ENCODE measurements at regions not wholly inside any gene's neighbourhood (a gene's known extent, or its start where the extent isn't known, plus 50 kb on each side); places are given as distances from the start of the nearest gene placed in this dataset.

- Histone ChIP-seq H4K20me1 (no peaks in the 10 kb centered on the region), H3K9ac (no peak overlapping the region), H3K27ac (no peak overlapping the region), H3K4me1 (no peaks in the 10 kb centered on the region), H3K27me3 (no peaks in the 10 kb centered on the region), H3K9me3 (replicated peaks in 1 of 11) (no peaks in the 10 kb centered on the region), H3K4me2 (no peak overlapping the region), H3K36me3 (no peaks in the 10 kb centered on the region), H3K4me3 (no peak overlapping the region)
- no peak for TF ChIP-seq Cebpa-rat (IDR thresholded peaks at IDR 0.05)
Observed at GRCh38 chr6:104159045-104159618, 700.6 kb downstream of the HACE1 start.

DNA sequence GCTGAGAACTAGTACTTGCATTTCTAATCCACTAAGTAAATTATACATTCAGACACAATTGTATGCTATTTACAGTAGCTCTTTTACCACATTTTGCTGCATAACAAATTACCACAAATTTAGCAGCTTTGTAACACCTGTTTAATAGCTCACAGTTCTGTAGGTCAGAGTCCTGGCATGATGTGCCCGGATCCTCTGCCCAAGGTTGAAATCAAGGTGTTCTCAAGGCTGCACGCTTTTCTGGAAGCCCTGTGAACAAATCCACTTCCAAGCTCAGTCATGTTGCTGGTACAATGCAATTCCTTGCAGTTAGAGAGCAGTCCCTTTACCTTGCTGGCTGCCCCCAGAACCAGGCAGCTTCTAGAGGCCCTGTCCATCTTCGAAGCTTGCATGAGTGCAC is 716.0 kb downstream of the HACE1 start:
- Histone ChIP-seq H3K9ac (no peak overlapping the region), H4K20me1 (no peaks in the 10 kb centered on the region), H3K4me3 (no peak overlapping the region), H3K36me3 (no peaks in the 10 kb centered on the region), H3K27me3 (no peaks in the 10 kb centered on the region), H3K4me2 (no peak overlapping the region), H3K4me1 (no peaks in the 10 kb centered on the region), H3K27ac (no peak overlapping the region), H3K9me3 (replicated peaks in 1 of 11) (peaks cover 0 to 9% (median 0%) of the 10 kb centered on the region in 11 experiments; a peak in 2 of 22 replicates)
- TF ChIP-seq Cebpa-rat (IDR thresholded peaks at IDR 0.05) = no peak

- no peaks in the 10 kb centered on the region for H3K27me3 ChIP-seq
- H3K9ac ChIP-seq = no peak overlapping the region
- H4K20me1 ChIP-seq = no peaks in the 10 kb centered on the region
- H3K4me1 ChIP-seq = no peaks in the 10 kb centered on the region
- no peak overlapping the region for H3K4me3 ChIP-seq
- H3K36me3 ChIP-seq = no peaks in the 10 kb centered on the region
- peaks cover 0 to 9% (median 0%) of the 10 kb centered on the region in 11 experiments; a peak in 2 of 22 replicates for H3K9me3 ChIP-seq (replicated peaks in 1 of 11)
- H3K27ac ChIP-seq = no peak overlapping the region
- TF ChIP-seq Cebpa-rat (IDR thresholded peaks at IDR 0.05) = no peak
- no peak overlapping the region for H3K4me2 ChIP-seq
Observed at GRCh38 chr6:104134876-104135275, 724.8 kb downstream of the HACE1 start.

DNA sequence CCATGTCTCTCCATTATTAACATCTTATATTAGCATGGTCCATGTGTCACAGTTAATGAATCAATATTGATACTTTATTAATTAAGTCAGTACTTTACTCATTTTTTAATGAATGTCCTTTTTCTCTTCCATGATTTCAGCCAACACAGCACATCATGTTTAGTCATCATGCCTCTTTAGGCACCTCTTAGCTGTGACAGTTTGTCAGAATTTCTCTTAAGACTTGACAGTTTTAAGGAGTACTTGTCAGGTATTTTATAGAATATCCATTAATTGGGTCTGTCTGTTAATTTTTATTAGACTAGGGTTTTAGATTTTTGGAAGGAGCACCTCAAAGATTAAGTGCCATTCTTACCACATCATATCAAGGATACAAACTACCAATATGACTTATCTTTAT is 729.4 kb downstream of the HACE1 start:
- H3K27me3 ChIP-seq = no peaks in the 10 kb centered on the region
- no peak overlapping the region for H3K9ac ChIP-seq
- TF ChIP-seq Cebpa-rat (IDR thresholded peaks at IDR 0.05) = no peak
- no peaks in the 10 kb centered on the region for H4K20me1 ChIP-seq
- no peaks in the 10 kb centered on the region for H3K9me3 ChIP-seq (replicated peaks in 1 of 11)
- H3K4me1 ChIP-seq = no peaks in the 10 kb centered on the region
- no peak overlapping the region for H3K27ac ChIP-seq
- H3K36me3 ChIP-seq = no peaks in the 10 kb centered on the region
- H3K4me2 ChIP-seq = no peak overlapping the region
- no peak overlapping the region for H3K4me3 ChIP-seq

- Histone ChIP-seq H3K27ac (no peak overlapping the region), H3K4me2 (no peak overlapping the region), H3K4me1 (no peaks in the 10 kb centered on the region), H3K4me3 (no peak overlapping the region), H3K9ac (no peak overlapping the region), H4K20me1 (no peaks in the 10 kb centered on the region), H3K27me3 (no peaks in the 10 kb centered on the region), H3K36me3 (no peaks in the 10 kb centered on the region), H3K9me3 (replicated peaks in 1 of 11) (peaks cover 0 to 18% (median 0%) of the 10 kb centered on the region in 11 experiments; a peak in 3 of 22 replicates)
- TF ChIP-seq Cebpa-rat (IDR thresholded peaks at IDR 0.05) = no peak
Observed at GRCh38 chr6:104126315-104127005, 733.3 kb downstream of the HACE1 start.

DNA sequence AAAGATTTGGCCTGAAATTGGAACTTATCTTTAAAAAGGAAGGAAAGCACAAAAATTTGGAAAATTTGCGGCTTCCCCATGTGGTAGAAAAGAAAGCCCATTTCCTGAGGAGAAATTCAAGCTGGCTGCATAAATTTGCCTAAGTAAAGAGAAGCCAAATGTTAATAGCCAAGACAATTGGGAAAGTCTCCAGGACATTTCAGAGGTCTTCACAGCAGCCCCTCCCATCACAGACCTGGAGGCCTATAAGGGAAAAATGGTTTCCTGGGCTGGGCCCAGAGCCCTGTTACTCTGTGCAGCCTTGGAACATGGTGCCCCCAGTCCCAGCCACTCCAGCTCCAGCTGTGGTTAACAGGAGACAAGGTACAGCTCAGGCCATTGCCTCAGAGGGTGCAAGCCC is 736.5 kb downstream of the HACE1 start:
- peaks cover 0 to 23% (median 0%) of the 10 kb centered on the region in 11 experiments; a peak in 3 of 22 replicates for H3K9me3 ChIP-seq (replicated peaks in 1 of 11)
- no peak overlapping the region for H3K9ac ChIP-seq
- H4K20me1 ChIP-seq = no peaks in the 10 kb centered on the region
- H3K4me1 ChIP-seq = 0 out of 20 replicates have a peak, but pooled peaks cover 0 to 5% (median 0%) of the 10 kb centered on the region in 10 experiments
- no peaks in the 10 kb centered on the region for H3K36me3 ChIP-seq
- H3K27me3 ChIP-seq = no peaks in the 10 kb centered on the region
- H3K4me3 ChIP-seq = no peak overlapping the region
- peak overlapping the region in 2 of 11 experiments; percentile 13 to 34; a peak in 3 of 22 replicates for H3K4me2 ChIP-seq
- no peak for TF ChIP-seq Cebpa-rat (IDR thresholded peaks at IDR 0.05)
- no peak overlapping the region for H3K27ac ChIP-seq

DNA sequence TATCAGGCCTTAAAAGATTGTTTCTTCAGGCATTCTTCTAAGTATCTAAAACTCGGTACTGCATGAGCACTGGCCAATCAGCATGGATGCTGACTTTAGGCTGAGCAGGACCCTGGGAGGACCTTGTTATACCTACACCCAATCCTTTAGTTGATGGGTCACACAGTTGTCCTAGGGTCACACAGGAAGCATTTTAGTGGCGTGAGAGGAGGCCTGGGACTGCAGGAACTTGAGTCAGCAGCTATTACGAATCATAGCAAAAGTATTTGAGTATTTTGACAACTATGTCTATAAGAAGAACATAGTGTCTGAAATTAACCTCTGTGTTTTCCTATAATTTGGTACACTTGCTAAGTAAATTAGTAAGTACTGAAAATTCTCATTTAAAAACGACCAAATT is 741.4 kb downstream of the HACE1 start:
- no peak for TF ChIP-seq Cebpa-rat (IDR thresholded peaks at IDR 0.05)
- Histone ChIP-seq H3K27me3 (no peaks in the 10 kb centered on the region), H3K9me3 (replicated peaks in 1 of 11) (peaks cover 0 to 18% (median 0%) of the 10 kb centered on the region in 11 experiments; a peak in 3 of 22 replicates), H3K4me2 (0 out of 22 replicates have a peak overlapping the region, but pooled peaks of 1 of the 11 experiments have one; percentile 30), H3K4me3 (no peak overlapping the region), H3K9ac (no peak overlapping the region), H3K4me1 (0 out of 20 replicates have a peak, but pooled peaks cover 0 to 5% (median 0%) of the 10 kb centered on the region in 10 experiments), H4K20me1 (no peaks in the 10 kb centered on the region), H3K27ac (no peak overlapping the region), H3K36me3 (no peaks in the 10 kb centered on the region)

DNA sequence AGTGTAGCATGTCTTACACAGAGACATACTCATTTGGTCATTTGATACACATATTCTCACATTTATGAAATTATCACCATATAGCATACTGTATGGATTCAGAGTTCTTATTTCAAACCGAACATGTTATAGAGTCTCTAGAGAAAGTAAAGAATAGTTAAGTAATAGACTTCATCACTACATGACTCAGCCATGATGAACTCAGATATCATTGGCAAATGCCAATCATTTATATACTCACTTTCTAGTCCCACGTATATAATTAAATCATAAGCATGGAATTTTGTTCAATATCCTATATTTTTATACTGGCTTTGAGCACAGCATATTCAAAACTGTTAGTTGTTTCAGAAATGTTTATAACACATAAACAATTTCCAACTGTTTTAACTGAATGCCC is 749.9 kb downstream of the HACE1 start:
- H3K4me2 ChIP-seq = no peak overlapping the region

DNA sequence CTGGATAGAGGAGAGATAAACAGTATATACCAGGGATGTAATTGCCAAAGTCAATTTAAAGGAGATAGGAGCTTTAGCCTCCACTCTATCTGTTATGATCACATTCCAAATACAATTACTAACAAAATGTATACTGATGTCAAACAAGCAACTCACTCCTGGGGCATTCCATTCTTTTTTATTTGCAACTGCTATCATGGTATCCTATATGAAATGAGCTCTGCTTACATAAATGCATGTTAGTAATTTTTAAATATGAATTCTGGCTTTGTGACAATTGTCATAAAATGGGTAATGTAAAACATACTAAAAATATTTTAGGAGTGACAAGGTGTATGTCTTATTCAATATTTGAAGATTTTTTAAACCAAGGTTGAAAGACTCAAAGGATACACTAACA is 751.1 kb downstream of the HACE1 start:
- no peaks in the 10 kb centered on the region; a peak in 1 of 22 replicates for H4K20me1 ChIP-seq
- no peaks in the 10 kb centered on the region for H3K4me1 ChIP-seq
- H3K27me3 ChIP-seq = no peaks in the 10 kb centered on the region
- H3K27ac ChIP-seq = no peak overlapping the region
- H3K4me2 ChIP-seq = no peak overlapping the region
- no peak for TF ChIP-seq Cebpa-rat (IDR thresholded peaks at IDR 0.05)
- H3K4me3 ChIP-seq = no peak overlapping the region
- no peaks in the 10 kb centered on the region for H3K36me3 ChIP-seq
- no peaks in the 10 kb centered on the region for H3K9me3 ChIP-seq (replicated peaks in 1 of 11)
- no peak overlapping the region for H3K9ac ChIP-seq

More for the DNA sequence above, 749.9 kb downstream of the HACE1 start:
- Histone ChIP-seq H3K4me3 (no peak overlapping the region), H3K27me3 (no peaks in the 10 kb centered on the region), H3K9ac (no peak overlapping the region), H3K36me3 (no peaks in the 10 kb centered on the region), H3K4me1 (no peaks in the 10 kb centered on the region), H4K20me1 (no peaks in the 10 kb centered on the region; a peak in 1 of 22 replicates), H3K27ac (no peak overlapping the region), H3K9me3 (replicated peaks in 1 of 11) (no peaks in the 10 kb centered on the region)
- no peak for TF ChIP-seq Cebpa-rat (IDR thresholded peaks at IDR 0.05)

All from BLaER1 treated with 17β-estradiol and CSF1 and Interleukin-3, amounts not matched to agents 10 nM and 100 nM (cell line).